ENCODE measurements at regions not wholly inside any gene's neighbourhood (a gene's known extent, or its start where the extent isn't known, plus 50 kb on each side); places are given as distances from the start of the nearest gene placed in this dataset.
A peak's percentile ranks its signal among the peaks of the same experiment; 100 is the strongest.

- Histone ChIP-seq H3K4me1 (peaks cover 0 to 9% (median 0%) of the 10 kb centered on the region in 9 donors), H3K36me3 (no peaks in the 10 kb centered on the region), H3K4me3 (no peak overlapping the region), H3K9me3 (peaks cover 0 to 37% (median 15%) of the 10 kb centered on the region in 11 donors), H3K27ac (no peak overlapping the region), H3K27me3 (no peaks in the 10 kb centered on the region)
- intact Hi-C loops (cut with DNase I), result no loop called here
- no peak for TF ChIP-seq CTCF (IDR thresholded peaks at IDR 0.05)
- DNase-seq (no peak), ATAC-seq (no peak)
- 92% methylated on average over 6 of the region's 6 CpGs for WGBS, 2 donors
Measured at GRCh38 chr5:56421246-56422075, 188.3 kb upstream of the ANKRD55 start.

GRCh38 chr5:56420323-56420722 lies 187.2 kb upstream of the ANKRD55 start:
- no peak for ATAC-seq
- no peak overlapping the region for H3K4me3 ChIP-seq
- H3K9me3 ChIP-seq, result peaks cover 0 to 37% (median 15%) of the 10 kb centered on the region in 11 donors
- H3K27ac ChIP-seq, result no peak overlapping the region
- no peak for DNase-seq
- peaks cover 0 to 20% (median 4%) of the 10 kb centered on the region in 9 donors for H3K4me1 ChIP-seq
- H3K36me3 ChIP-seq, result no peaks in the 10 kb centered on the region
- intact Hi-C loops (cut with DNase I), result no loop called here
- no peak for TF ChIP-seq CTCF (IDR thresholded peaks at IDR 0.05)
- no peaks in the 10 kb centered on the region for H3K27me3 ChIP-seq

GRCh38 chr5:56419667-56420066 lies 186.5 kb upstream of the ANKRD55 start:
- WGBS, 2 donors, result 96 to 97% methylated on average over 2 of the region's 2 CpGs
- Histone ChIP-seq H3K36me3 (no peaks in the 10 kb centered on the region), H3K9me3 (peaks cover 0 to 37% (median 15%) of the 10 kb centered on the region in 11 donors), H3K27ac (no peak overlapping the region), H3K27me3 (no peaks in the 10 kb centered on the region), H3K4me1 (peaks cover 0 to 27% (median 9%) of the 10 kb centered on the region in 9 donors), H3K4me3 (no peak overlapping the region)
- ATAC-seq (no peak), DNase-seq (no peak)
- TF ChIP-seq CTCF (IDR thresholded peaks at IDR 0.05), result no peak
- intact Hi-C loops (cut with DNase I), result no loop called here

- WGBS, 2 donors, result 64 to 78% methylated on average over 3 of the region's 3 CpGs
Measured at GRCh38 chr5:56415356-56415765, 182.2 kb upstream of the ANKRD55 start.

More at GRCh38 chr5:56415356-56415765, 182.2 kb upstream of the ANKRD55 start:
- TF ChIP-seq CTCF (IDR thresholded peaks at IDR 0.05), result no peak
- peak; percentile 68 to 84 (median 78) for ATAC-seq
- peak in 1 of 2 donors; percentile 57 for DNase-seq
- intact Hi-C loops (cut with DNase I), result no loop called here
- Histone ChIP-seq H3K36me3 (no peaks in the 10 kb centered on the region), H3K9me3 (peaks cover 0 to 18% (median 11%) of the 10 kb centered on the region in 11 donors), H3K27me3 (no peaks in the 10 kb centered on the region), H3K27ac (peak overlapping the region in 7 of 10 donors; percentile 46 to 90 (median 58)), H3K4me3 (no peak overlapping the region), H3K4me1 (peaks cover 0 to 52% (median 23%) of the 10 kb centered on the region in 9 donors)

Measured in heart right ventricle (tissue), 16 donors.